ENCODE measurements at regions not wholly inside any gene's neighbourhood (a gene's known extent, or its start where the extent isn't known, plus 50 kb on each side); places are given as distances from the start of the nearest gene placed in this dataset.

- no peaks in the 10 kb centered on the region for H3K9me3 Mint-ChIP-seq
- no peaks in the 10 kb centered on the region for H3K4me1 Mint-ChIP-seq
- Histone ChIP-seq H3K9ac (ENCODE audit: extremely low read depth, low read length, poor library complexity, severe bottlenecking) (no peak overlapping the region), H3K4me1 (ENCODE audit: control insufficient read depth, insufficient read depth, low read length) (no peaks in the 10 kb centered on the region), H3K27me3 (ENCODE audit: control insufficient read depth, insufficient read depth, low read length, poor library complexity, severe bottlenecking) (peaks cover 44% of the 10 kb centered on the region), H3K36me3 (ENCODE audit: control insufficient read depth, insufficient read depth, low read length) (no peaks in the 10 kb centered on the region), H3K27ac (ENCODE audit: low read depth, low read length) (no peak overlapping the region), H3K4me3 (ENCODE audit: low read length) (no peak overlapping the region), H3K9me3 (ENCODE audit: control insufficient read depth, low read length) (no peaks in the 10 kb centered on the region)
- no peak overlapping the region for H3K4me3 Mint-ChIP-seq
- DNase-seq = no peak
- no peak overlapping the region for H3K27ac Mint-ChIP-seq
- WGBS, 2 experiments (ENCODE audit: insufficient coverage in 1 of 2, insufficient read length in 1 of 2) = 63% methylated on average over 1 of the region's 1 CpG; no CpG with 5 or more reads in 1 of the 2 experiments
- TF ChIP-seq CTCF (conservative IDR thresholded peaks at IDR 0.05) = no peak
- peaks cover 61% of the 10 kb centered on the region for H3K27me3 Mint-ChIP-seq (ENCODE audit: insufficient read depth)
- no peaks in the 10 kb centered on the region for H3K36me3 Mint-ChIP-seq (ENCODE audit: low read depth)
These were observed 57.3 kb downstream of the MED10 start for GRCh38 chr5:6321078-6321477.

- no peaks in the 10 kb centered on the region for H3K36me3 ChIP-seq (ENCODE audit: control insufficient read depth, insufficient read depth, low read length)
- no peak overlapping the region for H3K9ac ChIP-seq (ENCODE audit: extremely low read depth, low read length, poor library complexity, severe bottlenecking)
- peaks cover 67% of the 10 kb centered on the region for H3K27me3 Mint-ChIP-seq (ENCODE audit: insufficient read depth)
- no peak overlapping the region for H3K4me3 ChIP-seq (ENCODE audit: low read length)
- no peak for TF ChIP-seq CTCF (conservative IDR thresholded peaks at IDR 0.05)
- no peak overlapping the region for H3K27ac ChIP-seq (ENCODE audit: low read depth, low read length)
- H3K36me3 Mint-ChIP-seq (ENCODE audit: low read depth) = no peaks in the 10 kb centered on the region
- H3K4me3 Mint-ChIP-seq = no peak overlapping the region
- H3K4me1 Mint-ChIP-seq = no peaks in the 10 kb centered on the region
- H3K27me3 ChIP-seq (ENCODE audit: control insufficient read depth, insufficient read depth, low read length, poor library complexity, severe bottlenecking) = peaks cover 44% of the 10 kb centered on the region
- no peaks in the 10 kb centered on the region for H3K9me3 Mint-ChIP-seq
- no peak for DNase-seq
- 82 to 85% methylated on average over 3 to 8 of the region's 8 CpGs for WGBS, 2 experiments (ENCODE audit: insufficient coverage in 1 of 2, insufficient read length in 1 of 2)
- H3K27ac Mint-ChIP-seq = no peak overlapping the region
- H3K9me3 ChIP-seq (ENCODE audit: control insufficient read depth, low read length) = no peaks in the 10 kb centered on the region
- no peaks in the 10 kb centered on the region for H3K4me1 ChIP-seq (ENCODE audit: control insufficient read depth, insufficient read depth, low read length)
These were observed 59.2 kb downstream of the MED10 start for GRCh38 chr5:6319116-6319515.

- Histone ChIP-seq H3K4me1 (ENCODE audit: control insufficient read depth, insufficient read depth, low read length) (no peaks in the 10 kb centered on the region), H3K27me3 (ENCODE audit: control insufficient read depth, insufficient read depth, low read length, poor library complexity, severe bottlenecking) (peaks cover 52% of the 10 kb centered on the region), H3K27ac (ENCODE audit: low read depth, low read length) (no peak overlapping the region), H3K4me3 (ENCODE audit: low read length) (no peak overlapping the region), H3K36me3 (ENCODE audit: control insufficient read depth, insufficient read depth, low read length) (no peaks in the 10 kb centered on the region), H3K9ac (ENCODE audit: extremely low read depth, low read length, poor library complexity, severe bottlenecking) (no peak overlapping the region), H3K9me3 (ENCODE audit: control insufficient read depth, low read length) (no peaks in the 10 kb centered on the region)
- H3K4me1 Mint-ChIP-seq = no peaks in the 10 kb centered on the region
- peaks cover 63% of the 10 kb centered on the region for H3K27me3 Mint-ChIP-seq (ENCODE audit: insufficient read depth)
- no peak for DNase-seq
- no peaks in the 10 kb centered on the region for H3K9me3 Mint-ChIP-seq
- no peak overlapping the region for H3K4me3 Mint-ChIP-seq
- no peak overlapping the region for H3K27ac Mint-ChIP-seq
- WGBS, 2 experiments (ENCODE audit: insufficient coverage in 1 of 2, insufficient read length in 1 of 2) = 70 to 76% methylated on average over 4 of the region's 4 CpGs
- TF ChIP-seq CTCF (conservative IDR thresholded peaks at IDR 0.05) = no peak
- H3K36me3 Mint-ChIP-seq (ENCODE audit: low read depth) = no peaks in the 10 kb centered on the region
These were observed 61.1 kb downstream of the MED10 start for GRCh38 chr5:6317116-6317798.
